Neural crest cell (in vitro differentiated cells): ENCODE measurements at regions not wholly inside any gene's neighbourhood (a gene's known extent, or its start where the extent isn't known, plus 50 kb on each side); places are given as distances from the start of the nearest gene placed in this dataset.

Experiments
- DNase-seq: peaks from one replicate; pipeline ENCODE4 v3.0.0; 2021; ENCODE audit warnings: low read depth, mixed read lengths, low spot score
- H3K27ac Mint-ChIP-seq: one replicate; pipeline ENCODE4 v1.8.0; 2021; ENCODE audit warnings: mild to moderate bottlenecking, mixed read lengths; ENCODE audit not compliant: unreplicated experiment
- H3K27me3 Mint-ChIP-seq: 2 replicates; pipeline ENCODE4 v1.8.0; 2021; ENCODE audit warnings: low read depth, mild to moderate bottlenecking, mixed read lengths
- H3K36me3 Mint-ChIP-seq: 2 replicates; pipeline ENCODE4 v1.8.0; 2021; ENCODE audit warnings: low read depth, mild to moderate bottlenecking, mixed read lengths
- H3K4me1 Mint-ChIP-seq: 2 replicates; pipeline ENCODE4 v1.8.0; 2021; ENCODE audit warnings: mixed read lengths
- H3K4me3 Mint-ChIP-seq: one replicate; pipeline ENCODE4 v1.8.0; 2021; ENCODE audit warnings: mild to moderate bottlenecking, mixed read lengths
- H3K9me3 Mint-ChIP-seq: 2 replicates; pipeline ENCODE4 v1.8.0; 2021; ENCODE audit warnings: mixed read lengths
- TF ChIP-seq, protein P1 (sequence below): fragments of 200-600 bp; sonication (generic); conservative IDR thresholded peaks from 2 replicates; pipeline ENCODE4 v1.5.0; 2021; ENCODE audit warnings: antibody characterized with exemption, mild to moderate bottlenecking

DNA sequence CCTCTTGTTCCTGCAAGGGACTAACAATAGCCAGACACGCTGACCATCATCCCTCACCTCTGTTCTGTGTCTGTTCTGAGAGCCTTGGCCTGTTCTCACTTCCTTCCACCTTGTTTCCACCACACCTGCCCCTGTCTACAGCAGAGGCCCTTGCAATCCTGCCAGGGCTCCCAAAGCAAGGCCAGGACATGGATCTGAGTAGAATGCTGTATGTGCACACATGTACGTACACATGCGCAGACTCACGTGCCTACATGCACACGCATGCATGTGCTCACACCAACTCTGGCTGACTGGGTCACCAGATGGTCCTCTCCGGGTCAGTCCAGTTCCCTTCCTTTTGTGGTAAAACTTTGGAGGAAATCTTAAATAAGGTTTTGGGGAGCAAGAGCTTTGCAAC, 133.0 kb upstream of the C14orf180 start:
- H3K9me3 Mint-ChIP-seq = peaks cover 15% of the 10 kb centered on the region
- no peaks in the 10 kb centered on the region for H3K4me1 Mint-ChIP-seq
- H3K36me3 Mint-ChIP-seq = no peaks in the 10 kb centered on the region
- no peak for DNase-seq
- H3K27me3 Mint-ChIP-seq = peaks cover 32% of the 10 kb centered on the region
- no peak overlapping the region for H3K27ac Mint-ChIP-seq
- no peak overlapping the region for H3K4me3 Mint-ChIP-seq
- TF ChIP-seq, protein P1, sequence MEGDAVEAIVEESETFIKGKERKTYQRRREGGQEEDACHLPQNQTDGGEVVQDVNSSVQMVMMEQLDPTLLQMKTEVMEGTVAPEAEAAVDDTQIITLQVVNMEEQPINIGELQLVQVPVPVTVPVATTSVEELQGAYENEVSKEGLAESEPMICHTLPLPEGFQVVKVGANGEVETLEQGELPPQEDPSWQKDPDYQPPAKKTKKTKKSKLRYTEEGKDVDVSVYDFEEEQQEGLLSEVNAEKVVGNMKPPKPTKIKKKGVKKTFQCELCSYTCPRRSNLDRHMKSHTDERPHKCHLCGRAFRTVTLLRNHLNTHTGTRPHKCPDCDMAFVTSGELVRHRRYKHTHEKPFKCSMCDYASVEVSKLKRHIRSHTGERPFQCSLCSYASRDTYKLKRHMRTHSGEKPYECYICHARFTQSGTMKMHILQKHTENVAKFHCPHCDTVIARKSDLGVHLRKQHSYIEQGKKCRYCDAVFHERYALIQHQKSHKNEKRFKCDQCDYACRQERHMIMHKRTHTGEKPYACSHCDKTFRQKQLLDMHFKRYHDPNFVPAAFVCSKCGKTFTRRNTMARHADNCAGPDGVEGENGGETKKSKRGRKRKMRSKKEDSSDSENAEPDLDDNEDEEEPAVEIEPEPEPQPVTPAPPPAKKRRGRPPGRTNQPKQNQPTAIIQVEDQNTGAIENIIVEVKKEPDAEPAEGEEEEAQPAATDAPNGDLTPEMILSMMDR = no peak

- Mint-ChIP-seq H3K27ac (no peak overlapping the region), H3K4me1 (no peaks in the 10 kb centered on the region), H3K27me3 (peaks cover 40% of the 10 kb centered on the region), H3K4me3 (no peak overlapping the region), H3K36me3 (no peaks in the 10 kb centered on the region), H3K9me3 (peaks cover 15% of the 10 kb centered on the region)
- TF ChIP-seq, protein P1 = no peak
- no peak for DNase-seq
Observed at GRCh38 chr14:104447750-104448149, 131.8 kb upstream of the C14orf180 start.

GRCh38 chr14:104448321-104448720, 131.2 kb upstream of the C14orf180 start:
- H3K27me3 Mint-ChIP-seq = peaks cover 46% of the 10 kb centered on the region

GRCh38 chr14:104448721-104449120, 130.8 kb upstream of the C14orf180 start:
- Mint-ChIP-seq H3K4me1 (no peaks in the 10 kb centered on the region), H3K27me3 (peaks cover 50% of the 10 kb centered on the region), H3K27ac (no peak overlapping the region), H3K4me3 (no peak overlapping the region), H3K36me3 (no peaks in the 10 kb centered on the region), H3K9me3 (peaks cover 15% of the 10 kb centered on the region)
- TF ChIP-seq, protein P1 = no peak
- DNase-seq = no peak

More at GRCh38 chr14:104448321-104448720, 131.2 kb upstream of the C14orf180 start:
- Mint-ChIP-seq H3K4me3 (no peak overlapping the region), H3K4me1 (no peaks in the 10 kb centered on the region), H3K36me3 (no peaks in the 10 kb centered on the region), H3K9me3 (peaks cover 15% of the 10 kb centered on the region), H3K27ac (no peak overlapping the region)
- DNase-seq = no peak
- TF ChIP-seq, protein P1 = no peak

GRCh38 chr14:104450811-104451401, 128.7 kb upstream of the C14orf180 start:
- Mint-ChIP-seq H3K27ac (no peak overlapping the region), H3K9me3 (peaks cover 15% of the 10 kb centered on the region), H3K4me1 (no peaks in the 10 kb centered on the region), H3K4me3 (no peak overlapping the region), H3K27me3 (peaks cover 67% of the 10 kb centered on the region), H3K36me3 (no peaks in the 10 kb centered on the region)
- DNase-seq = no peak
- TF ChIP-seq, protein P1 = no peak
